IMR-90 (cell line): ENCODE measurements at regions not wholly inside any gene's neighbourhood (a gene's known extent, or its start where the extent isn't known, plus 50 kb on each side); places are given as distances from the start of the nearest gene placed in this dataset.

Source experiments
- ATAC-seq: fragments of 200-7000 bp; cut with Tn5 transposase; 2 replicates; pipeline ENCODE4 v1.9.1; 2020; ENCODE audit warnings: low read depth, mild to moderate bottlenecking, moderate library complexity
- BruUV-seq: library from RNA; stranded (reverse); fragments of 400-500 nt; replicated peaks from 2 replicates; lab custom pipeline; 2021; lab: Mats Ljungman, UMichigan
- CTCF ChIA-PET: fragments of 300-600 bp; formaldehyde crosslinking; extraction: SDS; loops from one replicate; lab custom pipeline; 2021; ENCODE audit warnings: antibody characterized with exemption; lab: Yijun Ruan, JAX
- POLR2A ChIA-PET: fragments of 300-600 bp; sonication (Branson Sonifier 250); formaldehyde crosslinking; loops from one replicate; lab custom pipeline; 2022; ENCODE audit warnings: antibody characterized with exemption; ENCODE audit not compliant: unreplicated experiment; lab: Charles Lee
- DNase-seq: peaks from one replicate; pipeline ENCODE4 v3.0.0; 2013
- H2AFZ ChIP-seq: replicated peaks from 2 replicates; pipeline ENCODE3; 2013; ENCODE audit warnings: low read length, mild to moderate bottlenecking; ENCODE audit not compliant: poor library complexity
- H2AK5ac ChIP-seq: 2 replicates; pipeline ENCODE4 v1.6.1; 2013; ENCODE audit warnings: low read depth, low read length, inconsistent platforms
- H2AK9ac ChIP-seq: replicated peaks from 2 replicates; pipeline ENCODE3; 2013; ENCODE audit warnings: mild to moderate bottlenecking, low read depth, low read length, moderate library complexity; ENCODE audit not compliant: poor library complexity
- H2BK120ac ChIP-seq: 2 replicates; pipeline ENCODE4 v1.6.1; 2013; ENCODE audit warnings: low read depth, low read length, inconsistent platforms
- H2BK15ac ChIP-seq: 3 replicates; pipeline ENCODE4 v1.6.1; 2013; ENCODE audit warnings: low read depth, low read length, inconsistent platforms
- H2BK20ac ChIP-seq: 2 replicates; pipeline ENCODE4 v1.6.1; 2013; ENCODE audit warnings: low read depth, mild to moderate bottlenecking, inconsistent platforms, low read length, moderate library complexity
- H2BK5ac ChIP-seq: 2 replicates; pipeline ENCODE4 v1.6.1; 2013; ENCODE audit warnings: mild to moderate bottlenecking, low read depth, low read length, inconsistent platforms; ENCODE audit not compliant: poor library complexity, severe bottlenecking
- H3K14ac ChIP-seq: replicated peaks from 2 replicates; pipeline ENCODE4 v1.6.1; 2013; ENCODE audit warnings: low read depth, low read length, inconsistent platforms
- H3K18ac ChIP-seq: 2 replicates; pipeline ENCODE4 v1.6.1; 2013; ENCODE audit warnings: low read depth, low read length, control low read depth
- H3K23ac ChIP-seq: 2 replicates; pipeline ENCODE4 v1.6.1; 2013; ENCODE audit warnings: low read depth, low read length, inconsistent platforms
- H3K27ac ChIP-seq: 2 replicates; pipeline ENCODE4 v1.5.1; 2013; ENCODE audit warnings: mild to moderate bottlenecking, control low read depth, low read length; ENCODE audit not compliant: insufficient read depth
- H3K27me3 ChIP-seq: 2 replicates; pipeline ENCODE4 v1.6.1; 2013; ENCODE audit warnings: low read length; ENCODE audit not compliant: control insufficient read depth, insufficient read depth
- H3K36me3 ChIP-seq: 2 replicates; pipeline ENCODE4 v1.6.1; 2013; ENCODE audit warnings: low read length, mixed read lengths; ENCODE audit not compliant: control insufficient read depth, insufficient read depth
- H3K4ac ChIP-seq: 2 replicates; pipeline ENCODE4 v1.6.1; 2013; ENCODE audit warnings: low read depth, low read length, inconsistent platforms
- H3K4me1 ChIP-seq: 2 replicates; pipeline ENCODE4 v1.6.1; 2013; ENCODE audit warnings: low read length, mixed read lengths; ENCODE audit not compliant: control insufficient read depth, insufficient read depth
- H3K4me2 ChIP-seq: 2 replicates; pipeline ENCODE4 v1.6.1; 2013; ENCODE audit warnings: low read depth, mild to moderate bottlenecking, control low read depth, low read length, moderate library complexity
- H3K4me3 ChIP-seq: 2 replicates; pipeline ENCODE4 v1.5.1; 2013; ENCODE audit warnings: low read depth, mild to moderate bottlenecking, control low read depth, low read length, moderate library complexity; ENCODE audit not compliant: insufficient read depth
- H3K56ac ChIP-seq: 2 replicates; pipeline ENCODE4 v1.6.1; 2013; ENCODE audit warnings: low read length, inconsistent platforms; ENCODE audit not compliant: insufficient read depth; ENCODE audit errors: extremely low read depth
- H3K79me1 ChIP-seq, 2 experiments: 2 replicates each; pipeline ENCODE4 v1.6.1; 2013; ENCODE audit warnings: low read length in 2 of 2, inconsistent platforms in 1 of 2, low read depth in 1 of 2
- H3K9ac ChIP-seq: 2 replicates; pipeline ENCODE4 v1.6.1; 2013; ENCODE audit warnings: low read depth, low read length, control low read depth
- H3K9me1 ChIP-seq: 2 replicates; pipeline ENCODE4 v1.6.1; 2013; ENCODE audit warnings: low read length, inconsistent platforms; ENCODE audit not compliant: insufficient read depth
- H3K9me3 ChIP-seq: 2 replicates; pipeline ENCODE4 v1.6.1; 2013; ENCODE audit warnings: low read length; ENCODE audit not compliant: control insufficient read depth, insufficient read depth
- H4K20me1 ChIP-seq: 2 replicates; pipeline ENCODE4 v1.6.1; 2013; ENCODE audit warnings: low read length, inconsistent platforms; ENCODE audit not compliant: insufficient read depth
- H4K5ac ChIP-seq: 2 replicates; pipeline ENCODE4 v1.6.1; 2013; ENCODE audit warnings: mild to moderate bottlenecking, low read depth, low read length, control low read depth
- H4K8ac ChIP-seq, 2 experiments: 2 replicates each; pipeline ENCODE4 v1.6.1; 2013; ENCODE audit warnings: low read depth in 2 of 2, low read length in 2 of 2, control low read depth in 1 of 2, inconsistent platforms in 1 of 2
- H4K91ac ChIP-seq: 2 replicates; pipeline ENCODE4 v1.6.1; 2013; ENCODE audit warnings: low read depth, low read length, inconsistent platforms; ENCODE audit not compliant: insufficient read depth
- BHLHE40 ChIP-seq: fragments of 150-350 bp; IDR thresholded peaks from 2 replicates; pipeline ENCODE4 v1.6.1; 2016; ENCODE audit warnings: mild to moderate bottlenecking, low read depth, low read length
- CEBPB ChIP-seq: IDR thresholded peaks from 2 replicates; pipeline ENCODE4 v1.6.1; 2012; ENCODE audit warnings: low read depth, low read length, improper control_type of control experiment
- CHD1 ChIP-seq: IDR thresholded peaks from 2 replicates; pipeline ENCODE4 v1.6.1; 2012; ENCODE audit warnings: low read depth, low read length, improper control_type of control experiment
- CTCF ChIP-seq: conservative IDR thresholded peaks from 2 replicates; pipeline ENCODE4 v1.5.1; 2012; ENCODE audit warnings: mild to moderate bottlenecking, low read depth, low read length, improper control_type of control experiment
- FOS ChIP-seq: fragments of 150-350 bp; IDR thresholded peaks from 2 replicates; pipeline ENCODE4 v1.6.1; 2016; ENCODE audit warnings: low read depth, low read length
- MAFK ChIP-seq: IDR thresholded peaks from 2 replicates; pipeline ENCODE4 v1.6.1; 2012; ENCODE audit warnings: low read depth, low read length, improper control_type of control experiment
- MAZ ChIP-seq: IDR thresholded peaks from 2 replicates; pipeline ENCODE4 v1.6.1; 2012; ENCODE audit warnings: low read depth, mild to moderate bottlenecking, low read length, improper control_type of control experiment, moderate library complexity, borderline replicate concordance
- MXI1 ChIP-seq: IDR thresholded peaks from 2 replicates; pipeline ENCODE4 v1.6.1; 2012; ENCODE audit warnings: low read depth, mild to moderate bottlenecking, low read length, moderate library complexity, borderline replicate concordance
- NFE2L2 ChIP-seq: fragments of 150-350 bp; IDR thresholded peaks from 2 replicates; pipeline ENCODE4 v1.6.1; 2016; ENCODE audit warnings: low read depth, mild to moderate bottlenecking, low read length
- POLR2A ChIP-seq: IDR thresholded peaks from 2 replicates; pipeline ENCODE4 v1.6.1; 2012; ENCODE audit warnings: mild to moderate bottlenecking, low read depth, low read length
- RAD21 ChIP-seq: IDR thresholded peaks from 2 replicates; pipeline ENCODE4 v1.6.1; 2012; ENCODE audit warnings: low read length, improper control_type of control experiment
- RCOR1 ChIP-seq: IDR thresholded peaks from 2 replicates; pipeline ENCODE4 v1.6.1; 2012; ENCODE audit warnings: mild to moderate bottlenecking, low read length, improper control_type of control experiment; ENCODE audit not compliant: insufficient replicate concordance
- RFX5 ChIP-seq: IDR thresholded peaks from 2 replicates; pipeline ENCODE4 v1.8.0; 2012; ENCODE audit warnings: low read depth, mild to moderate bottlenecking, low read length, moderate library complexity
- SMC3 ChIP-seq: fragments of 150-350 bp; IDR thresholded peaks from 2 replicates; pipeline ENCODE4 v1.6.1; 2016; ENCODE audit warnings: low read depth, mild to moderate bottlenecking, antibody characterized with exemption, low read length, moderate library complexity
- WGBS, 2 experiments: methylation state at CpG; one replicate each; pipeline versions ENCODE4 v1.1.5 to v1.1.7; 2013; ENCODE audit warnings: missing lambda C conversion rate in 2 of 2; ENCODE audit not compliant: insufficient read length in 1 of 2; ENCODE audit errors: extremely low coverage in 2 of 2; 5-methylcytosine and 5-hydroxymethylcytosine counted together
- dilution Hi-C: fragments of 300-500 bp; cut with HindIII; formaldehyde crosslinking; loops from one replicate; pipeline ENCODE4 v1.14.3; 2018; ENCODE audit warnings: low sequenced_read_pairs; ENCODE audit not compliant: unreplicated experiment
- in situ Hi-C: fragments of 300-500 bp; cut with MboI; formaldehyde crosslinking; loops from 3 replicates; pipeline ENCODE4 v1.14.3; 2019; ENCODE audit warnings: low sequenced_read_pairs, inconsistent platforms, mixed read lengths
- intact Hi-C: fragments of 100-400 bp; cut with micrococcal nuclease; formaldehyde crosslinking; loops from 2 replicates; pipeline ENCODE4 v1.10.0; 2022
- TF ChIP-seq, protein P1 (sequence below): fragments of 150-350 bp; IDR thresholded peaks from 2 replicates; pipeline ENCODE4 v1.6.1; 2017; ENCODE audit warnings: mild to moderate bottlenecking, antibody characterized with exemption, low read length, low read depth
- TF ChIP-seq, protein P2 (sequence below): fragments of 150-350 bp; IDR thresholded peaks from 2 replicates; pipeline ENCODE4 v1.6.1; 2016; ENCODE audit warnings: low read depth, mild to moderate bottlenecking, low read length, moderate library complexity, borderline replicate concordance

GRCh38 chr10:29883231-29883630 is 176.2 kb downstream of the JCAD start:
- H3K27me3 ChIP-seq = peaks cover 32% of the 10 kb centered on the region

More at GRCh38 chr10:29883231-29883630, 176.2 kb downstream of the JCAD start:
- H3K36me3 ChIP-seq = no peaks in the 10 kb centered on the region
- TF ChIP-seq CEBPB (no peak), RAD21 (no peak), SMC3 (no peak), CHD1 (no peak), RCOR1 (no peak), FOS (no peak), CTCF (no peak), MAZ (no peak), POLR2A (no peak), MAFK (no peak), NFE2L2 (no peak), RFX5 (no peak), BHLHE40 (no peak), MXI1 (no peak)
- TF ChIP-seq, protein P1, sequence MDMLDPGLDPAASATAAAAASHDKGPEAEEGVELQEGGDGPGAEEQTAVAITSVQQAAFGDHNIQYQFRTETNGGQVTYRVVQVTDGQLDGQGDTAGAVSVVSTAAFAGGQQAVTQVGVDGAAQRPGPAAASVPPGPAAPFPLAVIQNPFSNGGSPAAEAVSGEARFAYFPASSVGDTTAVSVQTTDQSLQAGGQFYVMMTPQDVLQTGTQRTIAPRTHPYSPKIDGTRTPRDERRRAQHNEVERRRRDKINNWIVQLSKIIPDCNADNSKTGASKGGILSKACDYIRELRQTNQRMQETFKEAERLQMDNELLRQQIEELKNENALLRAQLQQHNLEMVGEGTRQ = no peak
- TF ChIP-seq, protein P2, sequence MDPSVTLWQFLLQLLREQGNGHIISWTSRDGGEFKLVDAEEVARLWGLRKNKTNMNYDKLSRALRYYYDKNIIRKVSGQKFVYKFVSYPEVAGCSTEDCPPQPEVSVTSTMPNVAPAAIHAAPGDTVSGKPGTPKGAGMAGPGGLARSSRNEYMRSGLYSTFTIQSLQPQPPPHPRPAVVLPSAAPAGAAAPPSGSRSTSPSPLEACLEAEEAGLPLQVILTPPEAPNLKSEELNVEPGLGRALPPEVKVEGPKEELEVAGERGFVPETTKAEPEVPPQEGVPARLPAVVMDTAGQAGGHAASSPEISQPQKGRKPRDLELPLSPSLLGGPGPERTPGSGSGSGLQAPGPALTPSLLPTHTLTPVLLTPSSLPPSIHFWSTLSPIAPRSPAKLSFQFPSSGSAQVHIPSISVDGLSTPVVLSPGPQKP = no peak
- no peak overlapping the region for H2BK5ac ChIP-seq
- DNase-seq (no peak), ATAC-seq (no peak)
- no peaks in the 10 kb centered on the region for H3K9me3 ChIP-seq
- intact Hi-C loops (no loop called here), in situ Hi-C loops (no loop called here), dilution Hi-C loops (no loop called here)
- no peaks in the 10 kb centered on the region for H3K4me1 ChIP-seq
- no peak overlapping the region for H3K23ac ChIP-seq
- H4K20me1 ChIP-seq = no peaks in the 10 kb centered on the region
- H2BK120ac ChIP-seq = no peak overlapping the region
- no peak overlapping the region for H3K4me3 ChIP-seq
- no peak overlapping the region for H3K4ac ChIP-seq
- H4K5ac ChIP-seq = no peak overlapping the region
- no peak overlapping the region for H3K27ac ChIP-seq
- H3K79me1 ChIP-seq = no peaks in the 10 kb centered on the region
- H3K4me2 ChIP-seq = no peak overlapping the region
- no peak overlapping the region for H3K14ac ChIP-seq
- ChIA-PET POLR2A (no interaction called here), CTCF (no interaction called here)
- H2AK9ac ChIP-seq = no peak overlapping the region
- H2BK20ac ChIP-seq = no peak overlapping the region
- no peak overlapping the region for H3K18ac ChIP-seq
- H2BK15ac ChIP-seq = no peak overlapping the region
- H2AFZ ChIP-seq = no peak overlapping the region
- H3K9me1 ChIP-seq = no peaks in the 10 kb centered on the region
- no peak overlapping the region for H4K91ac ChIP-seq
- no peak overlapping the region for H4K8ac ChIP-seq
- 67% methylated on average over 2 of the region's 3 CpGs; no CpG with 5 or more reads in 1 of the 2 experiments for WGBS, 2 experiments
- H2AK5ac ChIP-seq = no peak overlapping the region
- H3K9ac ChIP-seq = no peak overlapping the region
- no TSS peak for BruUV-seq
- no peak overlapping the region for H3K56ac ChIP-seq
